ENCODE measurements at regions not wholly inside any gene's neighbourhood (a gene's known extent, or its start where the extent isn't known, plus 50 kb on each side); places are given as distances from the start of the nearest gene placed in this dataset.

GRCh38 chr6:30801950-30802349, 57.6 kb upstream of the IER3 start:
- TF ChIP-seq, protein P1, sequence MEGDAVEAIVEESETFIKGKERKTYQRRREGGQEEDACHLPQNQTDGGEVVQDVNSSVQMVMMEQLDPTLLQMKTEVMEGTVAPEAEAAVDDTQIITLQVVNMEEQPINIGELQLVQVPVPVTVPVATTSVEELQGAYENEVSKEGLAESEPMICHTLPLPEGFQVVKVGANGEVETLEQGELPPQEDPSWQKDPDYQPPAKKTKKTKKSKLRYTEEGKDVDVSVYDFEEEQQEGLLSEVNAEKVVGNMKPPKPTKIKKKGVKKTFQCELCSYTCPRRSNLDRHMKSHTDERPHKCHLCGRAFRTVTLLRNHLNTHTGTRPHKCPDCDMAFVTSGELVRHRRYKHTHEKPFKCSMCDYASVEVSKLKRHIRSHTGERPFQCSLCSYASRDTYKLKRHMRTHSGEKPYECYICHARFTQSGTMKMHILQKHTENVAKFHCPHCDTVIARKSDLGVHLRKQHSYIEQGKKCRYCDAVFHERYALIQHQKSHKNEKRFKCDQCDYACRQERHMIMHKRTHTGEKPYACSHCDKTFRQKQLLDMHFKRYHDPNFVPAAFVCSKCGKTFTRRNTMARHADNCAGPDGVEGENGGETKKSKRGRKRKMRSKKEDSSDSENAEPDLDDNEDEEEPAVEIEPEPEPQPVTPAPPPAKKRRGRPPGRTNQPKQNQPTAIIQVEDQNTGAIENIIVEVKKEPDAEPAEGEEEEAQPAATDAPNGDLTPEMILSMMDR (IDR thresholded peaks at IDR 0.05; ENCODE audit: insufficient read depth, low read length, poor library complexity, severe bottlenecking), result no peak
- Histone ChIP-seq H3K4me3 (ENCODE audit: low read depth, low read length) (no peak overlapping the region), H3K27me3 (ENCODE audit: control insufficient read depth, insufficient read depth, low read length) (no peaks in the 10 kb centered on the region), H3K36me3 (ENCODE audit: control insufficient read depth, insufficient read depth, low read length) (no peaks in the 10 kb centered on the region)
- no peak for DNase-seq (ENCODE audit: low read depth)

- TF ChIP-seq, protein P1 (IDR thresholded peaks at IDR 0.05; ENCODE audit: insufficient read depth, low read length, poor library complexity, severe bottlenecking), result no peak
These were observed 56.5 kb upstream of the IER3 start for GRCh38 chr6:30800871-30801270.

DNA sequence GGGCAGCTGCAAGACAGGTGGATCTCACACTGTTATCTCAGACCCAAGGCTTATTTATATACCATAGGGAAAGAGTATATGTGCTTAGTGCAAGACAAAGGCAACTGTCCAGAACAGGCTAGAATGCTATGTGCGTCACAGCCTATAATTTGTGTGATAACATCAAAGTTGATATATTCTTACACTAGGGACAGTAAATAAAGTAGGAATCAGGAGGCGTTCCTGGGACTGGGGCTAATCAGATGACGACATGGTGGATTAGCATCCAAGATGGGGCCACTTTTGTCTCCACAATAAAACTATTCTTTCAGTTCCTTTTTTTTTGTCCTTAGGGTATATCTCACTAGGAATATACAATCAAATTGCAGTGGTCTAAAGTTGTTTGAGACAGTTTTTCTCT, 54.9 kb upstream of the IER3 start:
- H3K4me3 ChIP-seq (ENCODE audit: low read depth, low read length), result no peak overlapping the region
- TF ChIP-seq, protein P1 (IDR thresholded peaks at IDR 0.05; ENCODE audit: insufficient read depth, low read length, poor library complexity, severe bottlenecking), result no peak
- DNase-seq (ENCODE audit: low read depth), result no peak
- H3K27me3 ChIP-seq (ENCODE audit: control insufficient read depth, insufficient read depth, low read length), result no peaks in the 10 kb centered on the region
- no peaks in the 10 kb centered on the region for H3K36me3 ChIP-seq (ENCODE audit: control insufficient read depth, insufficient read depth, low read length)

More at GRCh38 chr6:30800871-30801270, 56.5 kb upstream of the IER3 start:
- Histone ChIP-seq H3K36me3 (ENCODE audit: control insufficient read depth, insufficient read depth, low read length) (no peaks in the 10 kb centered on the region), H3K27me3 (ENCODE audit: control insufficient read depth, insufficient read depth, low read length) (no peaks in the 10 kb centered on the region), H3K4me3 (ENCODE audit: low read depth, low read length) (no peak overlapping the region)
- no peak for DNase-seq (ENCODE audit: low read depth)

DNA sequence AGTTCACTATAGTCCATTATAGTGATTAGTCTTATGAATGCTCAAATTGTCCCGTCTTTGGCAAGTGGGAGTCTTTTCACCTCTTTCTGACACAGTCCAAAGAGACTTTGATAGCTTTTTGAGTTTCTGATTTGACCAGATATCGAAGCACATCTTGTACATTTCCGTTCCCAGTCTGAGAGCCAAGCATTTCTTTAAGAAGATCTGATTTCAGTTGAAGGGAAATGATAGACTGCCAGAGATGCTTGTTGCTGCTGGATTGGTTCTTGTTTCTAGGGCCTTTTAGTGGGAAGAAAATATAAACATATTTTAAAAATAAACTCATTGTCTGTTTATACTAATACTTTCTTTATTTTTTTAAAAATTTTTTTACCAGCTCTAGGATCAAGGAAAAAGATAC, 54.1 kb upstream of the IER3 start:
- H3K4me3 ChIP-seq (ENCODE audit: low read depth, low read length), result no peak overlapping the region
- TF ChIP-seq, protein P1 (IDR thresholded peaks at IDR 0.05; ENCODE audit: insufficient read depth, low read length, poor library complexity, severe bottlenecking), result no peak
- no peaks in the 10 kb centered on the region for H3K36me3 ChIP-seq (ENCODE audit: control insufficient read depth, insufficient read depth, low read length)
- no peaks in the 10 kb centered on the region for H3K27me3 ChIP-seq (ENCODE audit: control insufficient read depth, insufficient read depth, low read length)
- no peak for DNase-seq (ENCODE audit: low read depth)

DNA sequence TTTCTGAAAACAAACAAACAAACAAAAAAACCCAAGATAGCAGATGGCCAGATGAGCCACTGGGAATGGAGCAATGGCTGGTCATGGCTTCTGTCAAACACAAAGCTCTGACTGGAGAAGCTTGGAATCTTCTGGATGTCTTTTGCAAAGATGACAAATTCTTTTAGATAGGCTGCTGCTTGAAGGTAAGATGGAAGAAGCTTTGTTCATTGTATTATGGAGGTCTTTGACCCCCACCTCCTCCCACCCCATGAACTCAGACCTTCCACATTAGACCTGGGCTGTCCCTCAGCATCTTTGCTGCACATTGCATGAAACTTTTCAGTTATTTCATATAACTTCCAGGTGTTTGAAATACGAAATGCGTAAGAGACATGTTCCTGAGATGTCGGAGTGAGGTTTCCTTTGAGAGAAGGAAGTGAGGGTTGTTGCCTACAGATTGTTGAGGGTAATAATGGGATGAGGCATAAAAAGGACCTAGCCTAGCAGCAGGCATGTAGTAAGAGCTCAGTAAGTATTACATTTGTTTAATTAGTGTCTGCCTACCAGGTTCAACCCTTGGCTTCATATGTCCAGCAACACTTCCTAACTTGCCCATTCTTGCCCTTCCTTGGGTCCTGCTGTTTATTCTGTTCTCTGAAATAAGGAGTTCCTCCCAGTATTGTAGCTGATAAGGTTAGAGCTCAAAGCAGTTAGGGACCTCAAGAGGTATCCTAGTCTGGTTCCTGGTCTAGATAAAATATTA, 51.4 kb upstream of the IER3 start:
- TF ChIP-seq, protein P1 (IDR thresholded peaks at IDR 0.05; ENCODE audit: insufficient read depth, low read length, poor library complexity, severe bottlenecking), result no peak
- H3K36me3 ChIP-seq (ENCODE audit: control insufficient read depth, insufficient read depth, low read length), result no peaks in the 10 kb centered on the region
- no peak overlapping the region for H3K4me3 ChIP-seq (ENCODE audit: low read depth, low read length)
- H3K27me3 ChIP-seq (ENCODE audit: control insufficient read depth, insufficient read depth, low read length), result no peaks in the 10 kb centered on the region
- DNase-seq (ENCODE audit: low read depth), result no peak
